ENCODE measurements at regions not wholly inside any gene's neighbourhood (a gene's known extent, or its start where the extent isn't known, plus 50 kb on each side); places are given as distances from the start of the nearest gene placed in this dataset.

DNA sequence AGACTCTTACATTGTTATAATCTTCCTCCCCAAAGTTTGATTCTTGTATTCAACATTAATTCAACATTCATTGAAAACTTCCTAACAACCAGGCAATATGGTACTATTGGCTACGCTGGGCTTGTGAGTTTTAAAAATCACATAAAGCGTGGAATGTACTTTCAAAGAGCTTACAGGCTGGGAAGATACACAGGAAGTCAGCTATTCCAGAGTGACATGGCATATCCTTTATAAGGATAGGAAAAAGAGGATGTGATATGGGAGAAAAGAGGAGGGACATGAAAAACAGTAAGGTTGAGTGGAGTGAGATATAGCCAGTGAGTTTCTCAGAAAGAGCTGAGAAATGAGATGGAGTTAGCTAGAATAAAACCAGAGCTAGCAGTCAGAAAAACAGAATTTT lies 103.6 kb upstream of the ATF7IP start (continued):
- no peak for TF ChIP-seq ZNF331 (CRISPR knock-in tag; IDR thresholded peaks at IDR 0.05)
- TF ChIP-seq ARNT2 (CRISPR knock-in tag; IDR thresholded peaks at IDR 0.05; ENCODE audit: low read depth), result no peak
- no peak for TF ChIP-seq MTA1 (CRISPR knock-in tag; IDR thresholded peaks at IDR 0.05; ENCODE audit: borderline replicate concordance)

DNA sequence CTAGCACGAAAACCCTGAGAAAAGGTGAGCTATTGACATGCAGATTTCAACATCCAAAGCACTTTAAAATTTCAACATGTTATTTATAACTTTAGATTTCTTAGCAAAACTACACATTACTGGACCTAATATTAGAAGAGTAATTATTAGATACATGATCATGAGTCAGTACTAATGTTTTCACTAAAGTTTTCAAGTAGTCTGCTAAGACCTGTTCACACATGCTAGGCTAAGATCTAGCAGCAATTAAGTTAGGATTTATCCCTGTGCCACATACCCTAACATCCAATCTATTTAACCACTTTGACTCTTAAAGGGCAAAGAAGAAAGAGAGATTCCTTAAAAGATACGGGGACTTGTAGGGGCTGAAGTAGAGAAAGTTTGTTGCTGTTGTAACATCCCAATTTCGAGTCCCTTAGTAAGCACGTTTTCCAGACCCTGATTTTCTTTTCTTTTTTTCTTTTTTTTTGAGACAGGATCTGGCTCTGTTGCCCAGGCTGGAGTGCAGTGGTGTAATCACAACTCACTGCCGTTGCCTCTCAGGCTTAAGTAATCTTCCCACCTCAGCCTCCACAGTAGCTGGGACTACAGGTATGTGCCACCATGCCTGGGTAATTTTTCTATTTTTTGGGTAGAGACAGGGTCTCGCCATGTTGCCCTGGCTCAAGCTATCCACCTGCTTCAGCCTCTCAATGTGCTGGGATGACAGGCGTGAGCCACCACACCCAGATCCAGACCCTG lies 102.5 kb upstream of the ATF7IP start:
- no peaks in the 10 kb centered on the region for H3K36me3 ChIP-seq (replicated peaks in 1 of 2; ENCODE audit: control insufficient read depth in 1 of 2, insufficient read depth in 2 of 2, low read length in 2 of 2)
- no peak overlapping the region for H3K27ac ChIP-seq (ENCODE audit: extremely low read length, insufficient read depth, low read length)
- WGBS (ENCODE audit: low lambda C conversion rate), result 5% methylated on average over 7 of the region's 7 CpGs
- ChIA-PET CTCF (ENCODE audit: low intra/inter-chr PET ratio, low total read pairs) (no interaction called here), POLR2A (no interaction called here)
- no peaks in the 10 kb centered on the region for H4K20me1 ChIP-seq (ENCODE audit: insufficient read depth, low read length)
- peaks cover 9% of the 10 kb centered on the region; the same call in 1 of the 2 replicates for H3K9me3 ChIP-seq (ENCODE audit: low read length)
- no peak for TF ChIP-seq ZNF354B (CRISPR knock-in tag; IDR thresholded peaks at IDR 0.05)
- peak; percentile 78 for TF ChIP-seq ZNF121 (CRISPR knock-in tag; IDR thresholded peaks at IDR 0.05)
- intact Hi-C loops (cut with micrococcal nuclease; ENCODE audit: unreplicated experiment), result no loop called here
- FAIRE-seq (no peak), DNase-seq (ENCODE audit: low spot score) (no peak), ATAC-seq (no peak)
- H3K4me1 ChIP-seq (ENCODE audit: insufficient read depth, low read length), result peaks cover 30% of the 10 kb centered on the region
- no peak overlapping the region for H3K9ac ChIP-seq (ENCODE audit: insufficient read depth, low read depth, low read length)
- no peaks in the 10 kb centered on the region for H3K27me3 ChIP-seq (ENCODE audit: control insufficient read depth in 1 of 2, insufficient read depth in 2 of 2, low read length in 2 of 2)
- in situ Hi-C loops (cut with HindIII; ENCODE audit: extremely low pct_ligation_motif_present, low pct_unique_long_range_greater_than_20kb), result no loop called here
- no peak overlapping the region for H3K4me3 ChIP-seq (replicated peaks in 1 of 3; ENCODE audit: insufficient read depth in 1 of 3, low read depth in 2 of 3, low read length in 3 of 3)
- H2AFZ ChIP-seq (ENCODE audit: low read length), result no peak overlapping the region
- no peaks in the 10 kb centered on the region for H3K79me2 ChIP-seq (ENCODE audit: insufficient read depth, low read length)
- BruUV-seq (replicated peaks), result no TSS peak
- H3K4me2 ChIP-seq (ENCODE audit: low read depth, low read length), result no peak overlapping the region

DNA sequence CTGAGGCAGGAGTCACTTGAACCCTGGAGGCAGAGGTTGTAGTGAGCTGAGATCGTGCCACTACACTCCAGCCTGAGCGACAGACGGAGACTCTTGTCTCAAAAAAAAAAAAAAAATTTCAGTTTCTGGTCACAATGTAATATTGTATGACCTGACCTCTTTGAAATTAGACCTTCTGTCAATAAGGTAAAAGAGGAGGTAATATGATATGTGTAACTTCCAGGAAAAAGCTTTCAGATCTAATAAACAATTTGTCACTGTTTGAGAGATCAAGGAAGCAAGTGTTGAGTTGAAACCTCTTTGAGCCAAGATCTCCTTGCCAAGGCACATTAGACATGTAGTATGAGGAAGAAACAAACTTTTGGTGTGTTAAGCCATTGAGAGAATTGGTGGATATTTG lies 101.7 kb upstream of the ATF7IP start:
- no TSS peak for BruUV-seq (replicated peaks)
- POLR2A ChIA-PET, result no interaction called here
- TF ChIP-seq NBN (conservative IDR thresholded peaks at IDR 0.05), result no peak
- TF ChIP-seq FOXA1 (IDR thresholded peaks at IDR 0.05), result no peak
- TF ChIP-seq FOXA1 (CRISPR knock-in tag; IDR thresholded peaks at IDR 0.05), result peak; percentile 27; the same call in 1 of the 2 replicates
- TF ChIP-seq ZNF773 (CRISPR knock-in tag; IDR thresholded peaks at IDR 0.05; ENCODE audit: borderline replicate concordance), result no peak
- TF ChIP-seq ZNF737 (CRISPR knock-in tag; IDR thresholded peaks at IDR 0.05; ENCODE audit: borderline replicate concordance), result no peak
- TF ChIP-seq SP5 (CRISPR knock-in tag; IDR thresholded peaks at IDR 0.05; ENCODE audit: borderline replicate concordance, low read depth), result no peak
- TF ChIP-seq, protein P1, sequence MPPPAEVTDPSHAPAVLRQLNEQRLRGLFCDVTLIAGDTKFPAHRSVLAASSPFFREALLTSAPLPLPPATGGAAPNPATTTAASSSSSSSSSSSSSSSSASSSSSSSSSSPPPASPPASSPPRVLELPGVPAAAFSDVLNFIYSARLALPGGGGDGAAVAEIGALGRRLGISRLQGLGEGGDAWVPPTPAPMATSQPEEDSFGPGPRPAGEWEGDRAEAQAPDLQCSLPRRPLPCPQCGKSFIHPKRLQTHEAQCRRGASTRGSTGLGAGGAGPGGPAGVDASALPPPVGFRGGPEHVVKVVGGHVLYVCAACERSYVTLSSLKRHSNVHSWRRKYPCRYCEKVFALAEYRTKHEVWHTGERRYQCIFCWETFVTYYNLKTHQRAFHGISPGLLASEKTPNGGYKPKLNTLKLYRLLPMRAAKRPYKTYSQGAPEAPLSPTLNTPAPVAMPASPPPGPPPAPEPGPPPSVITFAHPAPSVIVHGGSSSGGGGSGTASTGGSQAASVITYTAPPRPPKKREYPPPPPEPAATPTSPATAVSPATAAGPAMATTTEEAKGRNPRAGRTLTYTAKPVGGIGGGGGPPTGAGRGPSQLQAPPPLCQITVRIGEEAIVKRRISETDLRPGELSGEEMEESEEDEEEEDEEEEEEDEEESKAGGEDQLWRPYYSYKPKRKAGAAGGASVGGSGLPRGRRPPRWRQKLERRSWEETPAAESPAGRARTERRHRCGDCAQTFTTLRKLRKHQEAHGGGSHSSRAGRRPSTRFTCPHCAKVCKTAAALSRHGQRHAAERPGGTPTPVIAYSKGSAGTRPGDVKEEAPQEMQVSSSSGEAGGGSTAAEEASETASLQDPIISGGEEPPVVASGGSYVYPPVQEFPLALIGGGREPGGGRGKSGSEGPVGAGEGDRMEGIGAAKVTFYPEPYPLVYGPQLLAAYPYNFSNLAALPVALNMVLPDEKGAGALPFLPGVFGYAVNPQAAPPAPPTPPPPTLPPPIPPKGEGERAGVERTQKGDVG (CRISPR knock-in tag; IDR thresholded peaks at IDR 0.05; ENCODE audit: borderline replicate concordance), result no peak
- TF ChIP-seq NR2F6 (IDR thresholded peaks at IDR 0.05), result no peak
- 0 out of 2 replicates have a peak, but pooled peaks have one; percentile 53 for TF ChIP-seq NR2F6 (CRISPR knock-in tag; IDR thresholded peaks at IDR 0.05)
- TF ChIP-seq ZNF343 (CRISPR knock-in tag; IDR thresholded peaks at IDR 0.05), result no peak
- no peak for TF ChIP-seq ZNF746 (CRISPR knock-in tag; IDR thresholded peaks at IDR 0.05)

More for the DNA sequence above, 101.7 kb upstream of the ATF7IP start:
- WGBS (ENCODE audit: low lambda C conversion rate), result 26% methylated on average over 3 of the region's 3 CpGs
- Histone ChIP-seq H3K79me2 (ENCODE audit: insufficient read depth, low read length) (no peaks in the 10 kb centered on the region), H3K4me3 (replicated peaks in 1 of 3; ENCODE audit: insufficient read depth in 1 of 3, low read depth in 2 of 3, low read length in 3 of 3) (no peak overlapping the region), H3K27me3 (ENCODE audit: control insufficient read depth in 1 of 2, insufficient read depth in 2 of 2, low read length in 2 of 2) (no peaks in the 10 kb centered on the region), H2AFZ (ENCODE audit: low read length) (no peak overlapping the region), H3K4me2 (ENCODE audit: low read depth, low read length) (no peak overlapping the region; the same call in 1 of the 2 replicates), H3K36me3 (replicated peaks in 1 of 2; ENCODE audit: control insufficient read depth in 1 of 2, insufficient read depth in 2 of 2, low read length in 2 of 2) (no peaks in the 10 kb centered on the region), H3K27ac (ENCODE audit: extremely low read length, insufficient read depth, low read length) (no peak overlapping the region), H4K20me1 (ENCODE audit: insufficient read depth, low read length) (no peaks in the 10 kb centered on the region), H3K4me1 (ENCODE audit: insufficient read depth, low read length) (peaks cover 22% of the 10 kb centered on the region), H3K9me3 (ENCODE audit: low read length) (peaks cover 9% of the 10 kb centered on the region; the same call in 1 of the 2 replicates), H3K9ac (ENCODE audit: insufficient read depth, low read depth, low read length) (no peak overlapping the region)
- no peak for FAIRE-seq
- peak; percentile 41 for DNase-seq (ENCODE audit: low spot score)
- in situ Hi-C loops (cut with HindIII; ENCODE audit: extremely low pct_ligation_motif_present, low pct_unique_long_range_greater_than_20kb) (no loop called here), intact Hi-C loops (cut with micrococcal nuclease; ENCODE audit: unreplicated experiment) (no loop called here)
- CTCF ChIA-PET (ENCODE audit: low intra/inter-chr PET ratio, low total read pairs), result no interaction called here
- ATAC-seq, result no peak

All from HepG2 (cell line).